ENCODE measurements at regions not wholly inside any gene's neighbourhood (a gene's known extent, or its start where the extent isn't known, plus 50 kb on each side); places are given as distances from the start of the nearest gene placed in this dataset.
A peak's percentile ranks its signal among the peaks of the same experiment; 100 is the strongest.
"Not testable (repeated sequence)": the region's sequence is repeated elsewhere in the genome, so short reads cannot be mapped to it uniquely, and the experiment has no call there.

DNA sequence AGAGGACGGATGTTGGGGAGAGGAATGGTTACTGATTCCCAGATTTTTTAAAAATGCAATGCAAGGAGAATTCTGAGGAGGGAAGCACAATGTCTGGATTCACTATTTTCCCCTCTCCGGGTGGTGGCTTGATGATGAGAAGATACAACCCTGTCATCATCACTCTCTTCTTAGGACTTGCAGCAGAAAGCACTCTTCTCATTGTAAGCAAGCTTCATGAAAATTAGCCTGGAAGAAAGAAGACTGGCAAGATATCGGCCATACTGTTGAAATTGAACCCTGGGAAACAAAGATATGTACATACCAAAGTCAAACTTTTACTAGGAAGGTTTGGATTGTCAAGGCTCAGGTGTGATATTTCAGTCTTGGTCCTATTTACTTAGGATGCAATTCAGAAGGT is 195.7 kb downstream of the EDN1 start:
- TF ChIP-seq, protein P1, sequence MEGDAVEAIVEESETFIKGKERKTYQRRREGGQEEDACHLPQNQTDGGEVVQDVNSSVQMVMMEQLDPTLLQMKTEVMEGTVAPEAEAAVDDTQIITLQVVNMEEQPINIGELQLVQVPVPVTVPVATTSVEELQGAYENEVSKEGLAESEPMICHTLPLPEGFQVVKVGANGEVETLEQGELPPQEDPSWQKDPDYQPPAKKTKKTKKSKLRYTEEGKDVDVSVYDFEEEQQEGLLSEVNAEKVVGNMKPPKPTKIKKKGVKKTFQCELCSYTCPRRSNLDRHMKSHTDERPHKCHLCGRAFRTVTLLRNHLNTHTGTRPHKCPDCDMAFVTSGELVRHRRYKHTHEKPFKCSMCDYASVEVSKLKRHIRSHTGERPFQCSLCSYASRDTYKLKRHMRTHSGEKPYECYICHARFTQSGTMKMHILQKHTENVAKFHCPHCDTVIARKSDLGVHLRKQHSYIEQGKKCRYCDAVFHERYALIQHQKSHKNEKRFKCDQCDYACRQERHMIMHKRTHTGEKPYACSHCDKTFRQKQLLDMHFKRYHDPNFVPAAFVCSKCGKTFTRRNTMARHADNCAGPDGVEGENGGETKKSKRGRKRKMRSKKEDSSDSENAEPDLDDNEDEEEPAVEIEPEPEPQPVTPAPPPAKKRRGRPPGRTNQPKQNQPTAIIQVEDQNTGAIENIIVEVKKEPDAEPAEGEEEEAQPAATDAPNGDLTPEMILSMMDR (IDR thresholded peaks at IDR 0.05) = no peak
- no peak for DNase-seq (ENCODE audit: low spot score)
- Histone ChIP-seq H3K27ac (no peak overlapping the region), H3K4me3 (no peak overlapping the region)

DNA sequence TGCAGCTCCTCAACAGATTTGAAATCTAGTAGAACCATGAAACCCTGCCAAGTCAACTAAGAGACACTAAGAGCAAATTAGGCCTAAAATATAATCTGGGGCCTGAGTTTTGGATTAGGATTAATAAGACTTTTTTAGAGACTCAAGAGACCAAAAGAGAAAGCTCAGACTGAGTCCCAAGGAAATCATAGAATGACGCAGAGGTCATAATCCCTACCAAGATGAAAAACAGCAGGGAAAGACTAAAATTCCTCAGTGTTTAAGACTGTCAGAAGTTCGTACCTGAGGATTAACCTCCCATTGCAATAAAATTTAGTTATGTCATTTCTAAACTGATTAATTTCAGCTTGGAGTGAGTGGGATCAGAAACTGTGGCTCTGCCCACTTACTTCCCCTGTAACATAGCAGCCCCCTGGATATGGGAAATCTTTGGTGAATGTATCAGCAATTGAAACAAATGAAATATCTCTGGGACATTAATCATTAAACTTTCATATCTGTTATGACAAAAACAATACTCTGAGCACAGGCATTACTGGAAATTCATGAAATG is 200.3 kb downstream of the EDN1 start:
- Histone ChIP-seq H3K4me3 (no peak overlapping the region), H3K27ac (peak overlapping the region; percentile 33 to 68)
- TF ChIP-seq, protein P1 (IDR thresholded peaks at IDR 0.05) = no peak
- DNase-seq (ENCODE audit: low spot score) = no peak

DNA sequence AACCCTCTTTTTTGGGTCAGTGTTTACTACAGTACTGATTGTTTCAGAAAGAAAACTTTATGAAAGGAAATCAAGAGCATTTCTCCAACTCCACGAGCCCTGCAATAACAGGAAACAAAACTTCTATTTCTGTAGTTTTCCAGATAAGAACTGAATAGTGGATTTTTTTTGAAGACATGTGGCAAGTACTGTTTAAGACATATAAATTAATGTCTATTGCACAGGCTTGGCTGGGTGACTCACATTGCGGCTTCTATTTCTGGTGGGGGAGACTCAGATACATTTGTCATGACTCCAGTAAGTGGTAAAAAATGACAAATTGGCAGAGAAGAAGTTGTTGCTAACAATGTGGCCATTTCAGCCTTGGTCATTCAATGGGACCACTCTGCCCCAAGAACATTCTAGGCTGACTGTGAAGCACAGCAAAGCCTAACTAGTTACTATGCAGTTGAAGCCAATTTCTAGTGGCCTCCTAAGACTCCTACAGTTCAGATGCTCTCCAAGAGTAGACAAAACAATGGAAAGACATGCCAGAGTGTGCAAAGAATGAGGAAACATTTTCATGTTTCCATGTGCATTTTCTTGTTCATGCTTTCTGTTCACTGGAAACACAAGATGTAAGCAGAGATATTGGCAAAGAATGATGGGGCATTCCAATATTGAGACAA is 200.9 kb downstream of the EDN1 start:
- no peak overlapping the region for H3K4me3 ChIP-seq
- TF ChIP-seq, protein P1 (IDR thresholded peaks at IDR 0.05) = no peak
- peak overlapping the region; percentile 33 to 68 for H3K27ac ChIP-seq
- DNase-seq (ENCODE audit: low spot score) = no peak

GRCh38 chr6:12492929-12493328 is 202.8 kb downstream of the EDN1 start:
- not testable (repeated sequence) for DNase-seq (ENCODE audit: low spot score); H3K4me3 ChIP-seq; H3K27ac ChIP-seq

- TF ChIP-seq, protein P1 (IDR thresholded peaks at IDR 0.05) = no peak
- H3K4me3 ChIP-seq = no peak overlapping the region
- no peak for DNase-seq (ENCODE audit: low spot score)
- H3K27ac ChIP-seq = no peak overlapping the region
These were observed 203.3 kb downstream of the EDN1 start for GRCh38 chr6:12493446-12493845.

- Histone ChIP-seq H3K27ac (no peak overlapping the region), H3K4me3 (no peak overlapping the region)
- TF ChIP-seq, protein P1 (IDR thresholded peaks at IDR 0.05) = no peak
- no peak for DNase-seq (ENCODE audit: low spot score)
These were observed 204.0 kb downstream of the EDN1 start for GRCh38 chr6:12494161-12494560.

DNA sequence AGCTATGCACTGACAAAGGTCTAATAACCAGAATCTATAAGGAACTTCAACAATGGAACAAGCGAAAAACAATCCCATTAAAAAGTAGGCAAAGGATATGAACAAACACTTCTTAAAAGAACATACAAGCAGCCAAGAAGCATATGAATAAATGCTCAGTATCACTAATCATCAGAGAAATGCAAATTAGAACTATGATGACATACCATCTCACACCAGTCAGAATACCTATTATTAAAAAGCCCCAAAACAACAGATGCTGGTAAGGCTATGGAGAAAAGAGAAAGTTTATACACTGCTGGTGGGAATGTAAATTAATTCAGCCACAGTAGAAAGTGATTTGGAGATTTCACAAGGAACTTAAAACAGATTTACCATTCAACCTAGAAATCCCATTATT is 211.8 kb downstream of the EDN1 start:
- TF ChIP-seq, protein P1 (IDR thresholded peaks at IDR 0.05) = no peak
- no peak overlapping the region for H3K27ac ChIP-seq
- no peak for DNase-seq (ENCODE audit: low spot score)
- H3K4me3 ChIP-seq = no peak overlapping the region

Data from coronary artery (tissue), 2 donors.